GM23338 (cell line): ENCODE measurements at regions not wholly inside any gene's neighbourhood (a gene's known extent, or its start where the extent isn't known, plus 50 kb on each side); places are given as distances from the start of the nearest gene placed in this dataset.

Experiments
- ATAC-seq: fragments of 200-7000 bp; cut with Tn5 transposase; 3 replicates; pipeline ENCODE4 v1.9.1; 2020
- DNase-seq: peaks from one replicate; pipeline ENCODE4 v3.0.0-alpha.2; 2015; ENCODE audit warnings: low spot score
- H2AFZ ChIP-seq: fragments of 200-600 bp; sonication (generic); 2 replicates; pipeline ENCODE4 v1.8.0; 2016; ENCODE audit warnings: antibody characterized with exemption, mild to moderate bottlenecking, moderate library complexity
- H3F3A ChIP-seq: fragments of 200-600 bp; sonication (generic); replicated peaks from 2 replicates; pipeline ENCODE4 v1.8.0; 2017; ENCODE audit warnings: antibody characterized with exemption, mixed run types, low read depth
- H3K27ac ChIP-seq: fragments of 200-600 bp; sonication (generic); 2 replicates; pipeline ENCODE4 v1.6.1; 2016; ENCODE audit warnings: low read depth
- H3K27me3 ChIP-seq: fragments of 200-600 bp; sonication (generic); 2 replicates; pipeline ENCODE4 v1.8.0; 2016; ENCODE audit warnings: mild to moderate bottlenecking, mixed run types, moderate library complexity; ENCODE audit not compliant: insufficient read depth
- H3K36me3 ChIP-seq: fragments of 200-600 bp; sonication (generic); 2 replicates; pipeline ENCODE4 v1.8.0; 2016; ENCODE audit warnings: mild to moderate bottlenecking; ENCODE audit not compliant: insufficient read depth
- H3K4me1 ChIP-seq: fragments of 200-600 bp; sonication (generic); 2 replicates; pipeline ENCODE4 v1.8.0; 2016; ENCODE audit warnings: mild to moderate bottlenecking, moderate library complexity; ENCODE audit not compliant: insufficient read depth
- H3K4me2 ChIP-seq: fragments of 200-600 bp; sonication (generic); 2 replicates; pipeline ENCODE4 v1.7.1; 2017; ENCODE audit warnings: mixed run types
- H3K4me3 ChIP-seq: fragments of 200-600 bp; sonication (generic); 2 replicates; pipeline ENCODE4 v1.6.1; 2016; ENCODE audit warnings: mixed run types
- H3K79me2 ChIP-seq: fragments of 200-600 bp; sonication (generic); replicated peaks from 2 replicates; pipeline ENCODE4 v1.8.0; 2017; ENCODE audit warnings: mild to moderate bottlenecking; ENCODE audit not compliant: insufficient read depth
- H3K9me2 ChIP-seq: fragments of 200-600 bp; sonication (generic); 2 replicates; pipeline ENCODE4 v1.8.0; 2017; ENCODE audit not compliant: insufficient read depth
- H4K20me1 ChIP-seq: fragments of 200-600 bp; sonication (generic); replicated peaks from 2 replicates; pipeline ENCODE4 v1.8.0; 2017; ENCODE audit warnings: mild to moderate bottlenecking; ENCODE audit not compliant: insufficient read depth
- H3K27ac Mint-ChIP-seq: 2 replicates; pipeline ENCODE4 v1.8.0; 2020; ENCODE audit warnings: inconsistent platforms, mild to moderate bottlenecking, moderate library complexity, mixed read lengths
- H3K27me3 Mint-ChIP-seq: 3 replicates; pipeline ENCODE4 v1.8.0; 2022; ENCODE audit warnings: low read depth, mild to moderate bottlenecking, moderate library complexity, mixed read lengths, inconsistent platforms; ENCODE audit not compliant: insufficient read depth, poor library complexity
- H3K36me3 Mint-ChIP-seq: 3 replicates; pipeline ENCODE4 v1.8.0; 2021; ENCODE audit warnings: low read depth, mild to moderate bottlenecking, inconsistent platforms, moderate library complexity, mixed read lengths
- H3K4me1 Mint-ChIP-seq: 3 replicates; pipeline ENCODE4 v1.8.0; 2020; ENCODE audit warnings: mild to moderate bottlenecking, inconsistent platforms, mixed read lengths
- H3K4me3 Mint-ChIP-seq: 3 replicates; pipeline ENCODE4 v1.8.0; 2021; ENCODE audit warnings: moderate library complexity, mild to moderate bottlenecking, inconsistent platforms, mixed read lengths
- H3K9me3 Mint-ChIP-seq: 3 replicates; pipeline ENCODE4 v1.8.0; 2020; ENCODE audit warnings: moderate library complexity, mild to moderate bottlenecking, inconsistent platforms, mixed read lengths
- CREB1 ChIP-seq: fragments of 250-450 bp; sonication (Bioruptor Pico); IDR thresholded peaks from 2 replicates; pipeline ENCODE4 v1.5.0; 2020; ENCODE audit warnings: low read depth, mild to moderate bottlenecking, moderate library complexity
- EZH2 ChIP-seq: fragments of 200-600 bp; sonication (generic); IDR thresholded peaks from one replicate; pipeline ENCODE4 v1.8.0; 2017; ENCODE audit warnings: antibody characterized with exemption, mild to moderate bottlenecking, low read depth; ENCODE audit not compliant: unreplicated experiment
- EZH2phosphoT487 ChIP-seq: fragments of 200-600 bp; sonication (generic); IDR thresholded peaks from one replicate; pipeline ENCODE4 v1.8.1; 2018; ENCODE audit warnings: antibody characterized with exemption; ENCODE audit not compliant: unreplicated experiment
- JUNB ChIP-seq: IDR thresholded peaks from one replicate; pipeline ENCODE4 v1.6.1; 2016; ENCODE audit warnings: antibody characterized with exemption; ENCODE audit not compliant: unreplicated experiment
- STAT1 ChIP-seq: IDR thresholded peaks from one replicate; pipeline ENCODE4 v1.6.1; 2016; ENCODE audit warnings: antibody characterized with exemption; ENCODE audit not compliant: unreplicated experiment
- ZNF114 ChIP-seq: fragments of 250-450 bp; sonication (Bioruptor Pico); IDR thresholded peaks from 2 replicates; pipeline ENCODE4 v1.5.0; 2020; ENCODE audit warnings: mild to moderate bottlenecking, moderate library complexity
- ZNF331 ChIP-seq: fragments of 250-450 bp; sonication (Bioruptor Pico); IDR thresholded peaks from 2 replicates; pipeline ENCODE4 v1.5.0; 2020; ENCODE audit warnings: low read depth, mild to moderate bottlenecking, moderate library complexity
- TF ChIP-seq, protein P1 (sequence below): fragments of 250-450 bp; sonication (Bioruptor Pico); IDR thresholded peaks from 2 replicates; pipeline ENCODE4 v1.5.0; 2020; ENCODE audit warnings: mild to moderate bottlenecking, moderate library complexity
- TF ChIP-seq, protein P2 (sequence below): IDR thresholded peaks from 2 replicates; pipeline ENCODE4 v1.6.1; 2016; ENCODE audit warnings: antibody characterized with exemption

DNA sequence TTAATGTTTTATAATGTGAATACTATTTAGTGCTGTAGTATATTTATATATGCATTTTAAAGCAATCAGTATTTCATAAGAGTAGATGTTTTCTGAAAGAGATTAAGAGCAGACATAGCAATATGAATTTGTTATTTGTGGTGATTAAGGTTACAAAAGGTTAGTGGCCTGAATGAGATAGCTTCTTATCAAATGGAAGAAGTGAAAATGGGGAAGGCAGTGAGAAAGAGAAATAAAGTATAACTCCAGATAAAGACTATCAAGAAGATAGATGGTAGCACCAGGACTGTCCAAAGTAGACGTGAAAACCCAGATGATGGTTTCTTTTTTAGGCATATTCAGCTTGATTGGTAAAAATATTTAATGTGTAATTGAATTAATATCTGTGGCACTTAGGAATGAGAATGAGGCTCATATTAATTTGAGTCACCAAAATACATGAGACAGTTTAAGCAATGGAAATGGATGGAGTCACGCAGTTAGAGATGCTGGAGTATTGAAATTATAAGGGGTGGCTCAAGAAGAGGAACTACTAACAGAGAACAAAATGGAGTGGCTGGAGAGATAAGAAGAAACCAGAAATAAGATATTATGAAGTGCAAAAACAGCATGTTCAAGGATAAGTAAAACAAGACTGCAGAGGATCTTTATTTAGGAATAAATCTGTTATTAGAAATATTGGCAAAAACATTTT is 288.0 kb upstream of the SEMA3C start (continued):
- TF ChIP-seq, protein P1, sequence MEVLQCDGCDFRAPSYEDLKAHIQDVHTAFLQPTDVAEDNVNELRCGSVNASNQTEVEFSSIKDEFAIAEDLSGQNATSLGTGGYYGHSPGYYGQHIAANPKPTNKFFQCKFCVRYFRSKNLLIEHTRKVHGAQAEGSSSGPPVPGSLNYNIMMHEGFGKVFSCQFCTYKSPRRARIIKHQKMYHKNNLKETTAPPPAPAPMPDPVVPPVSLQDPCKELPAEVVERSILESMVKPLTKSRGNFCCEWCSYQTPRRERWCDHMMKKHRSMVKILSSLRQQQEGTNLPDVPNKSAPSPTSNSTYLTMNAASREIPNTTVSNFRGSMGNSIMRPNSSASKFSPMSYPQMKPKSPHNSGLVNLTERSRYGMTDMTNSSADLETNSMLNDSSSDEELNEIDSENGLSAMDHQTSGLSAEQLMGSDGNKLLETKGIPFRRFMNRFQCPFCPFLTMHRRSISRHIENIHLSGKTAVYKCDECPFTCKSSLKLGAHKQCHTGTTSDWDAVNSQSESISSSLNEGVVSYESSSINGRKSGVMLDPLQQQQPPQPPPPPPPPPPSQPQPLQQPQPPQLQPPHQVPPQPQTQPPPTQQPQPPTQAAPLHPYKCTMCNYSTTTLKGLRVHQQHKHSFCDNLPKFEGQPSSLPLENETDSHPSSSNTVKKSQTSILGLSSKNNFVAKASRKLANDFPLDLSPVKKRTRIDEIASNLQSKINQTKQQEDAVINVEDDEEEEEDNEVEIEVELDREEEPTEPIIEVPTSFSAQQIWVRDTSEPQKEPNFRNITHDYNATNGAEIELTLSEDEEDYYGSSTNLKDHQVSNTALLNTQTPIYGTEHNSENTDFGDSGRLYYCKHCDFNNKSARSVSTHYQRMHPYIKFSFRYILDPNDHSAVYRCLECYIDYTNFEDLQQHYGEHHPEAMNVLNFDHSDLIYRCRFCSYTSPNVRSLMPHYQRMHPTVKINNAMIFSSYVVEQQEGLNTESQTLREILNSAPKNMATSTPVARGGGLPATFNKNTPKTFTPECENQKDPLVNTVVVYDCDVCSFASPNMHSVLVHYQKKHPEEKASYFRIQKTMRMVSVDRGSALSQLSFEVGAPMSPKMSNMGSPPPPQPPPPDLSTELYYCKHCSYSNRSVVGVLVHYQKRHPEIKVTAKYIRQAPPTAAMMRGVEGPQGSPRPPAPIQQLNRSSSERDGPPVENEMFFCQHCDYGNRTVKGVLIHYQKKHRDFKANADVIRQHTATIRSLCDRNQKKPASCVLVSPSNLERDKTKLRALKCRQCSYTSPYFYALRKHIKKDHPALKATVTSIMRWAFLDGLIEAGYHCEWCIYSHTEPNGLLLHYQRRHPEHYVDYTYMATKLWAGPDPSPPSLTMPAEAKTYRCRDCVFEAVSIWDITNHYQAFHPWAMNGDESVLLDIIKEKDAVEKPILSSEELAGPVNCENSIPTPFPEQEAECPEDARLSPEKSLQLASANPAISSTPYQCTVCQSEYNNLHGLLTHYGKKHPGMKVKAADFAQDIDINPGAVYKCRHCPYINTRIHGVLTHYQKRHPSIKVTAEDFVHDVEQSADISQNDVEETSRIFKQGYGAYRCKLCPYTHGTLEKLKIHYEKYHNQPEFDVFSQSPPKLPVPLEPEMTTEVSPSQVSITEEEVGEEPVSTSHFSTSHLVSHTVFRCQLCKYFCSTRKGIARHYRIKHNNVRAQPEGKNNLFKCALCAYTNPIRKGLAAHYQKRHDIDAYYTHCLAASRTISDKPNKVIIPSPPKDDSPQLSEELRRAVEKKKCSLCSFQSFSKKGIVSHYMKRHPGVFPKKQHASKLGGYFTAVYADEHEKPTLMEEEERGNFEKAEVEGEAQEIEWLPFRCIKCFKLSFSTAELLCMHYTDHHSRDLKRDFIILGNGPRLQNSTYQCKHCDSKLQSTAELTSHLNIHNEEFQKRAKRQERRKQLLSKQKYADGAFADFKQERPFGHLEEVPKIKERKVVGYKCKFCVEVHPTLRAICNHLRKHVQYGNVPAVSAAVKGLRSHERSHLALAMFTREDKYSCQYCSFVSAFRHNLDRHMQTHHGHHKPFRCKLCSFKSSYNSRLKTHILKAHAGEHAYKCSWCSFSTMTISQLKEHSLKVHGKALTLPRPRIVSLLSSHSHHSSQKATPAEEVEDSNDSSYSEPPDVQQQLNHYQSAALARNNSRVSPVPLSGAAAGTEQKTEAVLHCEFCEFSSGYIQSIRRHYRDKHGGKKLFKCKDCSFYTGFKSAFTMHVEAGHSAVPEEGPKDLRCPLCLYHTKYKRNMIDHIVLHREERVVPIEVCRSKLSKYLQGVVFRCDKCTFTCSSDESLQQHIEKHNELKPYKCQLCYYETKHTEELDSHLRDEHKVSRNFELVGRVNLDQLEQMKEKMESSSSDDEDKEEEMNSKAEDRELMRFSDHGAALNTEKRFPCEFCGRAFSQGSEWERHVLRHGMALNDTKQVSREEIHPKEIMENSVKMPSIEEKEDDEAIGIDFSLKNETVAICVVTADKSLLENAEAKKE (CRISPR knock-in tag), result no peak
- TF ChIP-seq EZH2 (no peak), CREB1 (CRISPR knock-in tag) (no peak)

DNA sequence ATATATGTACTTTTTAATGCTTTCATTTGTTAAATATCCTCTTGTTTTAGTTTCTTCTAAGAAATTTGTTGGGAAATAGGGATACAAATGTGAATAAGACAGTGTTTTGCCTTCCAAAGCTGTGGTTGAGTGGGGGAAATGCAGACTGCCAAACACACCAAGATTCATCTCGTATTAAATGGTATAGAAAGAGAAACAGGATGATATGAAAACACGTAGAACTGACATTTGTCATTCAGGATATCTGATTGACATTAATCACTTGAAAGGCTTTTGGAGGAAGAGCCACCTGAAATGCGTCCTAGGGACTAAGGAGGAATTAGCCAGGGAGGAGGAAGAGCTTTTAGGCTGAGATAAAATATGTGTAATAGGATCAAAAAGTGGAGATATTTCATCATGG is 287.4 kb upstream of the SEMA3C start:
- ATAC-seq (no peak), DNase-seq (no peak)
- Mint-ChIP-seq H3K4me3 (no peak overlapping the region), H3K27ac (no peak overlapping the region), H3K4me1 (no peaks in the 10 kb centered on the region), H3K27me3 (no peaks in the 10 kb centered on the region), H3K36me3 (no peaks in the 10 kb centered on the region), H3K9me3 (no peaks in the 10 kb centered on the region)
- H3K27me3 ChIP-seq, result no peaks in the 10 kb centered on the region
- H4K20me1 ChIP-seq, result no peaks in the 10 kb centered on the region
- no peak overlapping the region for H3K27ac ChIP-seq
- no peaks in the 10 kb centered on the region for H3K9me2 ChIP-seq
- no peaks in the 10 kb centered on the region for H3K79me2 ChIP-seq
- H2AFZ ChIP-seq, result no peak overlapping the region
- H3K4me1 ChIP-seq, result no peaks in the 10 kb centered on the region
- H3K36me3 ChIP-seq, result no peaks in the 10 kb centered on the region
- no peak overlapping the region for H3K4me2 ChIP-seq
- H3K4me3 ChIP-seq, result no peak overlapping the region
- H3F3A ChIP-seq, result no peaks in the 10 kb centered on the region
- TF ChIP-seq EZH2phosphoT487 (no peak), ZNF331 (no peak), ZNF114 (no peak), STAT1 (no peak), JUNB (no peak)
- TF ChIP-seq, protein P2, sequence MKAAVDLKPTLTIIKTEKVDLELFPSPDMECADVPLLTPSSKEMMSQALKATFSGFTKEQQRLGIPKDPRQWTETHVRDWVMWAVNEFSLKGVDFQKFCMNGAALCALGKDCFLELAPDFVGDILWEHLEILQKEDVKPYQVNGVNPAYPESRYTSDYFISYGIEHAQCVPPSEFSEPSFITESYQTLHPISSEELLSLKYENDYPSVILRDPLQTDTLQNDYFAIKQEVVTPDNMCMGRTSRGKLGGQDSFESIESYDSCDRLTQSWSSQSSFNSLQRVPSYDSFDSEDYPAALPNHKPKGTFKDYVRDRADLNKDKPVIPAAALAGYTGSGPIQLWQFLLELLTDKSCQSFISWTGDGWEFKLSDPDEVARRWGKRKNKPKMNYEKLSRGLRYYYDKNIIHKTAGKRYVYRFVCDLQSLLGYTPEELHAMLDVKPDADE, result no peak
- TF ChIP-seq, protein P1 (CRISPR knock-in tag), result no peak
